ENCODE measurements at regions not wholly inside any gene's neighbourhood (a gene's known extent, or its start where the extent isn't known, plus 50 kb on each side); places are given as distances from the start of the nearest gene placed in this dataset.

- TF ChIP-seq CTCF (IDR thresholded peaks at IDR 0.05; ENCODE audit: low read depth, low read length, missing control alignments): no peak
- no peak overlapping the region for H3K4me3 ChIP-seq (replicated peaks; ENCODE audit: low read depth, low read length)
- DNase-seq (ENCODE audit: extremely low read depth, low read depth): no peak
These were observed 56.6 kb upstream of the HOPX start for GRCh38 chr4:56737666-56738065.

- TF ChIP-seq CTCF (IDR thresholded peaks at IDR 0.05; ENCODE audit: low read depth, low read length, missing control alignments): no peak
- no peak overlapping the region for H3K4me3 ChIP-seq (replicated peaks; ENCODE audit: low read depth, low read length)
- no peak for DNase-seq (ENCODE audit: extremely low read depth, low read depth)
These were observed 52.3 kb upstream of the HOPX start for GRCh38 chr4:56733352-56733751.

- no peak overlapping the region for H3K4me3 ChIP-seq (replicated peaks; ENCODE audit: low read depth, low read length)
- no peak for DNase-seq (ENCODE audit: extremely low read depth, low read depth)
These were observed 51.2 kb upstream of the HOPX start for GRCh38 chr4:56732301-56732700.

GRCh38 chr4:56731857-56732256 is 50.8 kb upstream of the HOPX start:
- DNase-seq (ENCODE audit: extremely low read depth, low read depth): no peak
- TF ChIP-seq CTCF (IDR thresholded peaks at IDR 0.05; ENCODE audit: low read depth, low read length, missing control alignments): no peak
- H3K4me3 ChIP-seq (replicated peaks; ENCODE audit: low read depth, low read length): no peak overlapping the region

More at GRCh38 chr4:56732301-56732700, 51.2 kb upstream of the HOPX start:
- TF ChIP-seq CTCF (IDR thresholded peaks at IDR 0.05; ENCODE audit: low read depth, low read length, missing control alignments): no peak

Measured in HFF-Myc (cell line).